ENCODE measurements at regions not wholly inside any gene's neighbourhood (a gene's known extent, or its start where the extent isn't known, plus 50 kb on each side); places are given as distances from the start of the nearest gene placed in this dataset.
"Not testable (repeated sequence)": the region's sequence is repeated elsewhere in the genome, so short reads cannot be mapped to it uniquely, and the experiment has no call there.

DNA sequence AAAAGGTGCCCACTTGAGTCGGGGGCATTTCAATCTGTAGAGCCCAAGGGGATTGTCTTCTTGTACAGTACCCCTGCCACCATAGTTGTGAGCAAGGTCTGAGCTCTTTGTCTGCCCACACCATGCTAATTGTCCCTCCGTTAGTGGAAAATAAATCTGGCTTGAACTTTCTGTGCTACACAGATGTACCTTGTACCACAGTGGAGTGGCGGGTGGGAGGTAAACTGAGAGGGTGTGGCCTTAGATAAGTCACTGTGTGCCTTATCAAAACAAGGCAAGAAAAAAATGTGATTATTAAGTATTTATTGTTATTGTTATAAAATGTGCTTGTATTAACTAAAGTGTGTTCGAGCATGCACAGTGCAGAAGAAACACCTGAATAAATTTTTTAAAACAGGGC, 242.9 kb upstream of the C2CD4B start:
- no peak for DNase-seq (ENCODE audit: low read depth in 2 of 2)

DNA sequence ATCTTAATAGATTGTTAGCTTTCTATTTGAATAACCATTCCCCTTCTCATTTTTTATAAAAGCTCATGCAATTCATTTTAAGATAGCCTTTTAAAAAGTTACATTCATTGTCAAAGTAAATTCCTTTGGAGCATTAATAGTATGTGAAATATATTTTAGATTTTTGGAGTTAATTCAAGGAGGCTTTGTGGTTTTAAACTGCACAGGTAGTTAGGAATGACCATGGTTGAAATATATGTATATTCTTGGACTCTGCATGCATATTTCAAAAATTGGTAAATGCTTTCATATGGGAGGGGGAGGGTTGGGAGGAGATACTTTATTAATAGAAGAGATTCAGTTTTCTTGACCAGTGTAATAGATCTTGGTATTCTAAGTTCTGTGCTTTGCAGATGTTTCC, 244.4 kb upstream of the C2CD4B start:
- DNase-seq (ENCODE audit: low read depth in 2 of 2), result no peak

- DNase-seq (ENCODE audit: low read depth in 2 of 2), result no peak
Measured at GRCh38 chr15:62412686-62413085, 247.6 kb upstream of the C2CD4B start.

- no peak for DNase-seq (ENCODE audit: low read depth in 2 of 2)
Measured at GRCh38 chr15:62413153-62413552, 248.1 kb upstream of the C2CD4B start.

- no peak for DNase-seq (ENCODE audit: low read depth in 2 of 2)
Measured at GRCh38 chr15:62413786-62414185, 248.7 kb upstream of the C2CD4B start.

DNA sequence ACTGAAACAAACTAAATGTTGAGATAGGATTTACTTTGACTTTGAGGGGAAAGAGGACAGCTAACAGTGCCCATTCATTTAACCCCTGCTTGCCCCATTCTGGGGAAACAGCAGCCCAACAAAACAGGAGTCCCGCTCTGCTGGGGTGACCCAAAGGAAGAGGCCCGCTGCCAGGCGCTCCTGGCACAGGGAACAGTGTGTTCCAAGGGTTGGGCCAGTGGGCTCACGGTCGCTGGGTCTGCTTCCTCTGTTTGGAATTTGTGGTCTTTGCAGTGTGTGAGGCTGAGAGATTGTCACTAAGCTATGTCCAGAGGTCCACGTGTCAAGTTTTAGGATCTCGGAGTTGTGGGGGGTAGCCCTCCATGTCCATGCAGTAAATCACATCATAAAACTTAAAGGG, 250.4 kb upstream of the C2CD4B start:
- no peak for DNase-seq (ENCODE audit: low read depth in 2 of 2)

DNA sequence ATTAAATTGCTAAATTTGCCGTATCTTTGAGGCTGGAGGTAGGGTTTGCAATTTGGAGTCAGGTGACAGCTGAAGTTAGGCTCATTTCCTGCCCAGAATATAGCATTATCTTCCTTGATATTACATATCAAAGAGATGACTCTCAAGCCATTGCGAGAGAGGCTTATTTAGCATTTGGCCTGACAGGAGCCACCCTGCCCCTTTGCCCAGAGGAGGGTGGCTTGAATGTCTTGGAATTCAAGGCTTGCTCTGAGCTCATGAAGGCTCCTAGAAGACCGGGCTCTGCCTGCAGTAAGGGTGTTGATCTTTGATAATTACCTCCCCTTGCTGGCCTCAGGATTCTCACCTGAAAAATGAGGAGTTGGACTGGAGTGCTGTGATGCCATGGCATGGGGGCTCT, 251.4 kb upstream of the C2CD4B start:
- no peak for DNase-seq (ENCODE audit: low read depth in 2 of 2)

DNA sequence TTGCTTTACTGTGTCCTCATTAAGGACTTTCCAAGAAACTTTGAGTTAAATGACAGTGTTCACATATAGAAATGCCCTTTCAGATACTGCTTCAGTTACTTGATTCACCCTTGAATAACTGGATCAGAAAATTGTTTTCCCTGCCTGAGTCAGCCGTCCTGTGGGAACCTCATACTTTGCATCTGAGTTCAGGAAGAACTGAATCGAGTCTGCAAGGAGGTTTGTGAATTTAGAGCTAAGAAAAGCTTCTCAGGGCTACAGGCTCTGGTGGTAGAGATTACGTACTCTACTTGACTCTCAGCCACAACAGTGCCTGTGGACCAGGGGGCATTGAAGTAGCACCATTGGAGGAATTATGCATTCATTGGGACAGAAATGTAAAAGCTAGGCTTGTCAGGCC, 252.4 kb upstream of the C2CD4B start:
- no peak for DNase-seq (ENCODE audit: low read depth in 2 of 2)

DNA sequence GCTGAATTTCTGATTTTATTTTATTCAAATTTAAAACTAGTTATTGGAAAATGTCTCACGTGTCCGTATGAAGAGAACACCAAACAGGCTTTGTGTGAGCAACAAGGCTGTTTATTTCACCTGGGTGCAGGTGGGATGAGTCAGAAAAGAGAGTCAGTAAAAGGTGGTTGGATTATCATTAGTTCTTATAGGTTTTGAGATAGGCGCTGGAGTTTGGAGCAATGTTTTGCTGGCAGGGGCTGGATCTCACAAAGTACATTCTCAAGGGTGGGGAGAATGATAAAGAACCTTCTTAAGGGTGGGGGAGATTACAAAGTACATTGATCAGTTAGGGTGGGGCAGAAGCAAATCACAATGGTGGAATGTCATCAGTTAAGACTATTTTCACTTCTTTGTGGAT, 253.4 kb upstream of the C2CD4B start:
- DNase-seq (ENCODE audit: low read depth in 2 of 2), result not testable (repeated sequence)

GRCh38 chr15:62419192-62419591, 254.1 kb upstream of the C2CD4B start:
- DNase-seq (ENCODE audit: low read depth in 2 of 2), result no peak

DNA sequence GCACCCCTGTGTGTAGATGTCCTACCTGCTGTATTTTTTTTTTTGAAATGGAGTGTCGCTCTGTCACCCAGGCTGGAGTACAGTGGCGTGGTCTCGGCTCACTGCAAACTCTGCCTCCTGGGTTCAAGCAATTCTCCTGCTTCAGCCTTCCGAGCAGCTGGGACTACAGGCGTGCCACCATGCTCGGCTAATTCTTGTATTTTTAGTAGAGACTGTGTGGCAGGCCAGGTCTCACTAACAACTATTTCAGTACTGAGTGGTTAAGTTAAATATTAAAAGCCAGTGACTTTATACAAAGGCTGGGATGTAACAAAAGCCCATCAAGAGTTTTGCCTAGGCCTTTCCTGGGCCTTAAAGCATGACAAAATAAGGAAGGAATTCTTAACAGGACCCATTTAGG, 255.3 kb upstream of the C2CD4B start:
- DNase-seq (ENCODE audit: low read depth in 2 of 2), result not testable (repeated sequence)

GRCh38 chr15:62421289-62421688, 256.2 kb upstream of the C2CD4B start:
- no peak for DNase-seq (ENCODE audit: low read depth in 2 of 2)

GRCh38 chr15:62426387-62426956, 261.4 kb upstream of the C2CD4B start:
- no peak for DNase-seq (ENCODE audit: low read depth in 2 of 2)

DNA sequence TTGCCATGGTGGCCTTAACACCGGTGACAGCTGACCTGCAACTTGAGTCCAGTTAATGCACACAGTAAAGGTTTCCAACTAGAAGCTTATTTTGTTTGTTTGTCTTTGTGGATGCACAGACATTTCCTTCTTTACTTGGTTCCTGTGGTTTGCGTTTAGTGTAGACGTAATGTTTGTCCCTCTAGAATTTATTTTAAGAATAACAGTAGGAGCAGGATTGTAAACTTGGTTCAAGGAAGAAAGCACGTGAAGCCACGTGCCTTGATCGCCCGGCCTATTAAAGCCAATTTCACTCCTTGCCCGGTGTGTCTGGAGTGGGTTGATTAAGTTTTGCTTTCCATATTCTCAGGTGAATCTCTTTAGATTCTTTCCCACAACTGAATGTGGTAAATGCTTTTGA, 263.2 kb upstream of the C2CD4B start:
- DNase-seq (ENCODE audit: low read depth in 2 of 2), result no peak

- no peak for DNase-seq (ENCODE audit: low read depth in 2 of 2)
Measured at GRCh38 chr15:62428851-62429598, 263.9 kb upstream of the C2CD4B start.

DNA sequence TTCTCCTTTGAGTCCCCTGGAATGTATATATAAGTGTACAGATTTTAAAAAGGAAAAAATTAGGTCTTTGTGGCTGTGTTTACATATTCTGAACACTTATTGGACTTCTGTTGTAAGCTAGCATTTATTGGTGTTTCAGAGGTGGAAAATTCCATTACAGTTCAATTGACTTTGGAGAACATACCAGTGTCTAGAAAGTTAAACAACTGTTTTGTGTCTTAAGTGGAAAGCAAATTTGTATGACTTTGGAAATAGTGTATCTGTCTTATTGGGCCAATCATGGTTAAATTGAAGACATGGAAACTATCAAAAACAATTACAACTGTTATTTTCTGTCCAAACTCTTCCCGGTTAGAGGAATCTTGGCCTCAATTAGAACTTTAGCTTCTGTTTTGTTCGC, 265.0 kb upstream of the C2CD4B start:
- no peak for DNase-seq (ENCODE audit: low read depth in 2 of 2)

GRCh38 chr15:62430552-62430951, 265.5 kb upstream of the C2CD4B start:
- DNase-seq (ENCODE audit: low read depth in 2 of 2), result no peak

DNA sequence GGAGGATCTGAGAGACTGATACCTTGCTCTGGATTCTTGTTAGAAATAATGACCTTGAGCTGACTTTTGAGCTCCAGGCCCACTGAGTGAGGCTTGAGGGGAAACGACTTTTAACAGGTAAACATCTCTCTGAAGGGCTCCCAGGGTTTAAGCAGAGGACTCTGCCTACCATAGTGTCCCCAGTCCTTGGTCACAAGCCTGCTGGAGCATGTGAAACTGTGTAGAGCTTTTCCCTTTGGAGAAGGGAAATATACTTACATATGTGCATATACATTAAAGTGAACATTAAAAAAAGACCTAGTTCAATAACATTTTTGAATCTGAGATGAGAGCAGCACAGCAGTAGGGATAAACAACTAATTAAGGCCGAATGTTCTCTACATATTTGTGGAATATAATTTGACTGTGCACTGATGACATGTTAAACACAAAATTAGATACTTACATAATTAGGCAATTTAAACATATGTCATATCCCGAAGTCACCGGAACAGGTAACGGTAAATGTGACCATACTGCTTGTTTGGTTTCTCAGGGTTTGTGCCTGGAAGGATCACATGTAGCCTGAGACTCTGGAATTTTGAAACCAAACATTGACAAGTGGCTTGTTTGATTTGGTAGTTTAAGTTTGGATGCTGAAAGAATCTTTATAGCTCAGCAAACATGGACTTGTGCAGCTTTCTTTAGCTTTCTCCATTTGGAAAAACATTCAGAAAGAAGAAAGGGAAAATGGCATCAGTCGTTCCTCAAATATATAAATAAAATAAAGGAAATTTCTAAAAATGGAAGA, 266.1 kb upstream of the C2CD4B start:
- DNase-seq (ENCODE audit: low read depth in 2 of 2), result no peak

DNA sequence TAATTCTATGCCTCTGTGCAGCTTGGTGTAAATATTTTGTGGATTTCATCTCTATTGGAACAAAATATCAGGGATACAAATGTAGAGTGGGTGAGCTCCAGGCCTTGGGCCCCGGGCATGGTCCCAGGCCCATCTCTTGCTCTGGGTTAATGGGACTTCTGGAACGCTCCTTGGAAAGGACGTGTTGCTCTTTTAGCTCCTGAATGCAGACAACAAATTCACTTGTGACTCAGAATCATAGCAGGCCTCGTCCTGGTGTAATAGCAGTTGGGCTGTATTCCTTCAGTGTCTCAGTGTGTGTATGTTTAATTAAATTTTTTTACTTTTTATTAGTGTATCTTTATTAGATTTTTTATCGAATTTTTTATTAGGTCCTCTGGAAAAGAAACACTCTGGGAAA, 266.7 kb upstream of the C2CD4B start:
- DNase-seq (ENCODE audit: low read depth in 2 of 2), result no peak

- DNase-seq (ENCODE audit: low read depth in 2 of 2), result no peak
Measured at GRCh38 chr15:62432702-62433398, 267.8 kb upstream of the C2CD4B start.

DNA sequence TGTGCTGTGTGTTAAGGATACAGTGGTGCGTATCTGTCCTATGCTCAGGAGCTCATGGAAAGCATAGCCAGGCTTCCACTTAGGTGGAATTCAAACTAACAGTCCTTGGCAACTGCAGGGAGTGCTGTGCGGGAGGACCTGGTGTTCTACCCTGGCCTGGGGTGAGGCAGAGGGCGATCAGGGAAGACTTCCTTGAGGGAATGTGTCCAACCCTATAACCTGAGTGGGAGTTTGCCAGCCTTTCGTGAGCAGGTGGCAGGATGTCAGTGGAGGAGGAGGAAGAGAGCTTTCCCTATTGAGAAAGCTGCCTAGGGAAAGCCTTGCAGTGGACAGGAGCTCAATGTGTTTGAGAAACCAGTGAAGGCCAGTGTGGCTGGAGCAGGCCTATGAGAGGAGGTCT, 271.1 kb upstream of the C2CD4B start:
- DNase-seq (ENCODE audit: low read depth in 2 of 2), result no peak

DNA sequence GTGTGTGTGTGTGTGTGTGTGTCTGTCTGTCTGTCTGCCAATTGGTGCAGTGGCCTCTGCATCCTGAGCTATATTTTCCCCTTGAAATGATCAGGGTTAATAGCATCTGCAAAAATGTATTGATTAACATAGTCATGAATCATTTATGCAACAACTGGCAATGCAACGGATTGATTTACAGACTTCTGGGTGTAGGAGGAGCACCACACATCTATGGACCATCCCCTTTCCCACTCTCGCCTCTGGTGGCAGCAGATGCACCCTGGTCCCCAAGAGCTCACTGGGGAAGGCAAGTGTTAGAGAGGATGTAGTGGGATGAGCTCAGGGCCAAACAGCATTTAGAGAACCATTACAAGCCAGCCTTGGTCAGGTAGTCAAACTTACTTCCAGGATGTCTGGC, 272.7 kb upstream of the C2CD4B start:
- DNase-seq (ENCODE audit: low read depth in 2 of 2), result no peak

Measured in stimulated activated CD4-positive, alpha-beta T cell treated with anti-CD3 and anti-CD28 coated beads, Interleukin-4, amount 100 ng/mL, for 48 hours (primary cell).